HEK293T (cell line): ENCODE measurements at regions not wholly inside any gene's neighbourhood (a gene's known extent, or its start where the extent isn't known, plus 50 kb on each side); places are given as distances from the start of the nearest gene placed in this dataset.

Experiments used
- BHLHE40 ChIP-seq: fragments of 450-650 bp; IDR thresholded peaks from 2 replicates; pipeline ENCODE4 v1.6.1; 2016; ENCODE audit warnings: mild to moderate bottlenecking, moderate library complexity, borderline replicate concordance
- CTBP1 ChIP-seq: fragments of 450-650 bp; IDR thresholded peaks from 2 replicates; pipeline ENCODE4 v1.6.1; 2016; ENCODE audit warnings: borderline replicate concordance
- ELF4 ChIP-seq: fragments of 450-650 bp; IDR thresholded peaks from 2 replicates; pipeline ENCODE4 v1.6.1; 2017; ENCODE audit warnings: antibody characterized with exemption
- FOXK2 ChIP-seq: fragments of 450-650 bp; IDR thresholded peaks from 2 replicates; pipeline ENCODE4 v1.6.1; 2016; ENCODE audit warnings: mild to moderate bottlenecking
- FOXM1 ChIP-seq: fragments of 450-650 bp; IDR thresholded peaks from 2 replicates; pipeline ENCODE4 v1.6.1; 2017; ENCODE audit warnings: mild to moderate bottlenecking, borderline replicate concordance
- HDGF ChIP-seq: fragments of 450-650 bp; IDR thresholded peaks from 2 replicates; pipeline ENCODE4 v1.6.1; 2017; ENCODE audit warnings: antibody characterized with exemption, borderline replicate concordance
- SP1 ChIP-seq: fragments of 450-650 bp; IDR thresholded peaks from 2 replicates; pipeline ENCODE4 v1.6.1; 2017
- TARDBP ChIP-seq: fragments of 450-650 bp; IDR thresholded peaks from 2 replicates; pipeline ENCODE4 v1.6.1; 2016
- ZNF384 ChIP-seq: fragments of 450-650 bp; IDR thresholded peaks from 2 replicates; pipeline ENCODE4 v1.6.1; 2016

GRCh38 chr7:106566196-106566595 lies 94.8 kb downstream of the CCDC71L start:
- TF ChIP-seq CTBP1 (no peak), FOXK2 (no peak), BHLHE40 (no peak), ELF4 (no peak), TARDBP (no peak), SP1 (no peak), HDGF (no peak), ZNF384 (no peak), FOXM1 (no peak)
